ENCODE measurements at regions not wholly inside any gene's neighbourhood (a gene's known extent, or its start where the extent isn't known, plus 50 kb on each side); places are given as distances from the start of the nearest gene placed in this dataset.
"Not testable (repeated sequence)": the region's sequence is repeated elsewhere in the genome, so short reads cannot be mapped to it uniquely, and the experiment has no call there.

DNA sequence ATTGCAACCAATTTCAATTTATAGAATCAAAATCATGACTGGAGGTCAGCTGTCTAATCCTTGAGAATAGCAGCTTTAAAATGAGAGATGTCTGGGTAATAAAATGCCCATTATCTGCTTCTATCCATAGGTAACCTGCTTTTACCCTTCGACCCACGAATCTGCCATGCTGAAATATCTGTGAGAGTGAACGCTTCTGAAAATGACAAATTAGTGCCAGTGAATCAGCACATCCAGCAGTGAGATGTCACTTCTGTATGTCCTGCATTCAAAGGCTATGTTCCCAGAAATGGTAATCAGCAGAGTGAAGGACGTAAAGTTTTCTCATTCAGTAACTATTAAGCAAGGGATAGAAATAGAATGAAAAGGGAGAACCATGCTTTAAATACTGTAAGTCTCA, 532.4 kb upstream of the ITGA1 start:
- no peak for DNase-seq

DNA sequence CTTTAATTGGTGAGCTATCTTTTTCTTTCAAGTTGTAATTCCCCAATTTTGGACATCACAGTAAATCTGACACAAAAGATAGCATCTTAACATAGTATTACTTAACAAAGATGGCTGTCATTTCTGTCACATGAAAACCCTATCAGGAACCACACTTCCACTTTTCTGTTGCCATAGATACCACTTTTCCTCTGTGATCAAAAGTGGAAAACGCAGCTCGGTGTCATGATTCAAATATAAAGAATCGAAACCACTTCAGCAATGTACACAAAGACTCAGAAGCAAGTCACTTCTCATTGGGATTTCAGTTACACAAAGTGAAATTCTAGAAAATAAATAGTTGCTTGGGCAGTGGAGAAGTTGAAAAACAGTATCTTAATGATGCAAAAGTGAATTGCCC, 524.9 kb upstream of the ITGA1 start:
- no peak for DNase-seq

DNA sequence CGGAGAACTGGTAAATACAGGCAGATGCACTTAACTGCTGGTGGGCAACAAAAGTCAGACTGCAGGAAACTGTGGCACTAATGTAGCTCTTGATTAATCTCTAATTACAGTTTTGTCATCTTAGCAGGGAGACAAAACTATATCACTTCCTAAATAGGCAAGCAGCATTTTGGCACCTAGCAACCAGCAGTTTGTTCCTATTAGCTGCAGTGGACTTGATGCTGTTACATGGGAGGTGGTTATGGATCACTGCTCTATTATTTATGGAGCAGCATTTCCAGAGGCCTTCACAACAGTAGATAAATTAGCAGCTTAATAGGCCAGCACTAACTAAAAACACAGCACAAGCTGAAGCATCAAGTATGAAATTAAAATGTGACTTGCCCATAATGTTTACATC, 518.3 kb upstream of the ITGA1 start:
- no peak for DNase-seq

DNA sequence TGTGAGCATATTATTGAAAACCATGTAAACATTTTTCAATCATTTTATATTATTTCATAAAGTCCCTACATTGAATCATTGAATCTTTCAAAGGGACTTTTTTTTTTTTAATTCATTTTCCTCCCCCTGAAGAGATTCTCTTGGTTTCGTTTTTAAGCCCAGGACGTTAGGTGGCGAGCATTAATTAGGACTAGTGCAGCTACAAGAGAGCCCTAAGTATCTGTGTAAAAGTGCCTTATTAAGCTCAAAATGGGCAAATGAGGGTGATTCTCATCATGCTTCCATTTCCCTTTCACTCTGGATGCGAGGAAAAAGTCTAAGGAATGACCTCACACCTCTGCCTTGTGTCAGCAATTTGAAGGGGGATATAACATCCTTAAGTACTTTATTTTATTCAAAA, 517.9 kb upstream of the ITGA1 start:
- no peak for DNase-seq

DNA sequence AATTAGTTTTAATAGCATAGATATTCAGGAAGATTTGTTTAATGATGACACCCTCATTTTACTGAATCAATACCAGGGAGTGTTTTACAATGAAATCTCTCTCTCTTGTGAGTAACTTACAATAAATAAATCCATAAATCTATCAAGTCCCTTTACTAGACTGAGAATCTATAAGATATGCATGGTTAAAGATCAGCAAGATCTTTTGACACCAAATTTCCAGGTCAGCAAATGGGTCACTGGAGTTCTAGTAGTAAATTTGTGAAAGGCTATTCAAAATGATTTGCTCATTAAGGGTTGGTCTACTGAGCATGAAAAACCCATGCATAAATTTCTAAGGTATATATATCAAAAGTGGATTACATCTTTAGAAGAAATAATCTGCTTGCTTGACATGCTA, 512.1 kb upstream of the ITGA1 start:
- DNase-seq, result no peak

DNA sequence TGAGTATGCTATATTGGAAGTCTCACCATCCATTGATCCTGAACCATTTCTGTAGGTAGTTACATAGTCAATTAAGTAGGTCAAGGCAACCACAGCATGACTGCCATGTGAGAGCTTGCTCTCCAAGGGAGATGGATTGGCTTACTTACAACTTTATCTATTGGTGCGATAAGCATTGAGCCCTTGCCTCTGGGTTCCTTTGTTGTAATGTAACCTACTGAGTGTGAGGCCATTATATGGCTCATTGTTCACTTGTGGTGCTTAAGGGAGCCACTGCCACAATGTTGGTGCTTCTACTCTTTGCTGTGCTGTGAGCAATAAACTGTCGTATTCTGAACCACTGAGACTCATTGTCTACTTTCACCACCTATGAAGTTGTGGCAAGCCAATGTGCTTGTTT, 510.6 kb upstream of the ITGA1 start:
- no peak for DNase-seq

DNA sequence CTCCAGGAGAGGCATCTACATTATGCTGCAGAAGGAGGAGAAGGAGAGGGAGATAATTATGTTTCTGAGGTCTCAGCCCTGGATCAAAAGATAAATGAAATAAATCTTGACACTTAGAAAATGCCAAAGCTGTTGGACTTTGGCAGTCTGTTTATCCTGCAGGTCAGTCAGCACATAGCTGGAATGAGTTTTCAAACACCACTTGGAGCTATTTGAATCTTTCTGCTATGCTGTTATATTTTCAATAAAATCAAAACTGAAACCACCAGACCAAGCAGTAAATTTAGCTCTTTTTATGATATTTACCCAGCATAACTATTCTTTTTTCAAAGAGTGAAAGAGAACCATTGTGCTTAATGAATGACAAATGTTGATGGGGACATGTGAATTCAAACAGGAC, 505.1 kb upstream of the ITGA1 start:
- no peak for DNase-seq

DNA sequence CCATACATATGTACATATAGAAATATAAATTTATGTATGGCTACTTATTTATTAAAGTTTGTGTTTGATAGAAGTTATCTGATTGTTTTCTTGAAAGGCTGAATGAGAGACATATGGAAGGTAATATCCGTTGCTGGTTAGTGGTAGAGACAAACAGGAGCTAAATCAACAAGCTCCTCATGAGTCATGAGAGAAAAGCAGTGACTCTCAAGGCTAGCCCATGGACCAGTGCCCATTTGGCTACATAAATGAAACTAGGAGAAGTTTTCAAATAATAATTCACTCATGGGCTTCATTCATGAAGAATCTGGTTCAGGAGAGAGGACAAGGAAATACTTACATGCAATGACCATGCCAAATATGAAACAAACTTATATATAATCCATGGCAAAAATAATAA, 504.5 kb upstream of the ITGA1 start:
- no peak for DNase-seq

DNA sequence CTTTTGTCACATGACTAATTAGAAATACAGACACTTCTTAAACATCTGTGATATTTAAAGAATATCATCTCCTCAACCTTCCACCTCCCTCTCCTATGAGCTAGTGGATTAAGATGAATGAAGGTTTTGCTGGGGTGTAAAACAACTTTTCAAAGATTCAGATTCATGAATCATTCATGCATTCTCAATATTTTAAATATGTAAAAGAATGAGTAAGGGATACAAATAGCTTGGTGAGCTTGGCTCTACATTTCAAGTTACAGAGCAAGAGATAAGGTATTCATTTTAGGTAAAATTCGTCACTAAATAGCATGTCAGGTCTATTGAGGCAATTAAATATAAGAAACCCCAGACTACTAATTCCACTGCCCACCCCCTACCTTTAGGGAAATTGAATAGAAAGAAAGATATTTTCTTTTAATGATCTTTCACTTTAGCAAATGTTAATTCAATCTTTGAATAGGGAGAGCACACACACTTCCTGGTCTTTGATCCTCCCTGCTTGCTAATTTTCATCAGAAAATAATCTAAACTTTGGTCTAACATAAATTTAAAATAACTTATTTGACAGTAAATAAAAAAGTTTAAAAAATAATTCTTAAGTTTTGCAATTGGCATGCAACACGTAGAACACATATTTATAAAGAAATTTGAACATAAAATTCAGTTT, 486.9 kb upstream of the ITGA1 start:
- DNase-seq, result no peak

DNA sequence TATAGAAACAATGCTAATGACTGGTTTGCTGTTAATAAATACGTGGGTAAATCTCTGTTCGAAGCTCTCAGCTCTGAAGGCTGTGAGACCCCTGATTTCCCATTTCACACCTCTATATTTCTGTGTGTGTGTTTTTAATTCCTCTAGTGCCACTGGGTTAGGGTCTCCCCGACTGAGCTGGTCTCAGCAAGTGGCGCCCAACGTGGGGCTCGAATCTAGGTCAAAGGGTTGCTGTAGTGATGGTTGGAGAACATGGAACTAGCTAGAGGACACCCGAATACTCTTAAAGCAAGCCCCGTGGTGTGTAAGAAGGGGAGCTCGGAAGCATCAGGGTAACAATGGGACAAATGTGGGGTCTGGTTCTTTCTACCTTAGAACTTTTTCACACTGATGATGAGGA, 482.9 kb upstream of the ITGA1 start:
- not testable (repeated sequence) for DNase-seq

DNA sequence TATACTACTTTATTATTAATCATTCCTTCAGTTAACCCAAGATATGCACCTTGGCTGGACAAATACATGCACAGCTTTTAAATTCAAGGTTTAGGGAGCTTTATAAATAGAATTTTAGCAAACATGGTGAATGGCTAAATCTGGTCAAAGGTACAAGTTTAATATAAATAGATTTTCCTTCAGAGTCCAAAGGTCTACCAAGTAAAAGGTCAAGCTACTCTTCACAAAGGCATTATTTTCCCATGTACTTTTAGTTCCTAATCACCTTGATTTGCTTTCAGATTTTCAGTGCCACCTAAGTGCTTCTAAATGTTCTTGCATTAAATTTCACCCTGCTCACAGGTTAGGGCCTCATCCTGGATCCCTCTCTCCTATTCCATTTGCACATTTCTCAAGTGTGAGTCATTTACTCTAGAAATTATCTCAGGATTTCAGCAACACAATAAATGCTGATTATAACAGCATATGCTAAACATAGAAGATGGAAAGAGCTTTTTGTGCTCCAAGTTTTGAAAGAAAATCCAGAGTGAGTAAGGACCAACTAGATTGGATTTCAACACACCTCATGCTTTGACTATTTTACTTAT, 459.4 kb upstream of the ITGA1 start:
- no peak for DNase-seq

DNA sequence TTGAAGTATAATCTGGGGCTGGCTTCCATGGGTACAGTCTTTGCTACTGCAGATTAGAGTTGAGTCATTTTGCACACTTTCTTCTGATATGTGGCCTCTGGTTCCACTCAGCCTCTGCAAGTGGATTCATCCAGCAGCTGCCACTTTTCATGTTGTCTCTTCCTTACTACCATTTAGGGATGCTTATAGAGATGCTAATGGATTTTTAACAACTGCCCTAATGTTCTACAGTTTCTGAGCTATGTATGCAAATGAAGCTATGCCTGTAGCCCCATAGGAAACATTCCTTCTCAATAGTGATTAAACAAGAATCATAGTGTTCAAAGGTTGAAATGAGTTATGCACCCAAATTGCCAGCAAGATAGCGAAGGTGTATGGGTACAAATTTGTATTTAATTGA, 456.0 kb upstream of the ITGA1 start:
- no peak for DNase-seq

DNA sequence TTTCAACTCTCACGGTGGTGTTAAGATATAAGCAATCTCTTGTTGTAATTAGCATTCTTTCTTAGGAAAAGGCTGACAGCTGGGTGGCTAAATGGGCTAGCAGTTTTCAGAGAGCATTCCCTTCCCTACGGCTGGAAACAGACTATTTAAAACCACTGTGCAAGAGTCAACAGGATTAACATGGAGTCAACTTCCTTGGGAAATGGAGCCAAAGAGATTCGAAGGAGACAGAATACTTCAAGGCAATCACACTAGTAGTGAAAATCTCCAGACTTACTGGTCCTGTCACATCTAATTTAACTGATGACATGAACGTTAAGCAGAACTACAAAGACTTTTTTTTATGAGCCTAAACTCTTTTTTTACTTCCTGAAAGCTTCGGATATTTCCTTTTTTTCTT, 453.3 kb upstream of the ITGA1 start:
- no peak for DNase-seq

DNA sequence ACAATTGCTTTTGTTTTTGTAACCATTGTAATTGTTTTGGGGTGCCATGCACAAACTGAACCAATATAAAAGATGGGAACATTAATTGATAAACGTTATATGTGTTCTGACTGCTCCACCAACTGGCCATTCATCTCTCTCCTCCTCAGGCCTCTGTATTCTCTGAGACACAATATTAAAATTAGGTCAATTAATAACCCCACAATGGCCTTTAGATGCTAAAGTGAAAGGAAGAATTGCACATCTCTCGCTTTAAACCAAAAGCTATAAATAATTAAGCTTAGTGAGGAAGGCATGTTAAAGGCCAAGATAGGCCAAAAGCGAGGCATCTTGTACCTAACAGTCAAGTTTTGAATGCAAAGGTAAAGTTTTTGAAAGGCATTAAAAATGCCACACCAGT, 448.4 kb upstream of the ITGA1 start:
- no peak for DNase-seq

DNA sequence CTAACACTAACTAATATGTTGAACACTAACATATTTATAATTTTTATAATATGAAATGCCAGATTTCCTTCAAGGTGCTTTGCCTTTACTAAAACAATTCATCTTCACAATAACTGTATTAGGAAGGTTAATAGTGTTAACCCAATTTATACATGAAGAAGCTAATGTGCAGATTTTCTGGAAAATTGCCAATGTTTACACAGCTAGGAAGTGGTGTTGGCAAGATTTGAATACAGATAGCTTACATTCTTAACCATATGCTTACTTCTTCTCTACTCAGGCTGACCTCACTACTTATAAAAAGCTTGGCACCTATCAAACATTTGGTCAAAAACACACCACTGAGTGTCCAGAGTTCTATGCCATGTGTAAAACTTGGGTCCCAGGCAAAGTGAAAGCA, 445.4 kb upstream of the ITGA1 start:
- no peak for DNase-seq

DNA sequence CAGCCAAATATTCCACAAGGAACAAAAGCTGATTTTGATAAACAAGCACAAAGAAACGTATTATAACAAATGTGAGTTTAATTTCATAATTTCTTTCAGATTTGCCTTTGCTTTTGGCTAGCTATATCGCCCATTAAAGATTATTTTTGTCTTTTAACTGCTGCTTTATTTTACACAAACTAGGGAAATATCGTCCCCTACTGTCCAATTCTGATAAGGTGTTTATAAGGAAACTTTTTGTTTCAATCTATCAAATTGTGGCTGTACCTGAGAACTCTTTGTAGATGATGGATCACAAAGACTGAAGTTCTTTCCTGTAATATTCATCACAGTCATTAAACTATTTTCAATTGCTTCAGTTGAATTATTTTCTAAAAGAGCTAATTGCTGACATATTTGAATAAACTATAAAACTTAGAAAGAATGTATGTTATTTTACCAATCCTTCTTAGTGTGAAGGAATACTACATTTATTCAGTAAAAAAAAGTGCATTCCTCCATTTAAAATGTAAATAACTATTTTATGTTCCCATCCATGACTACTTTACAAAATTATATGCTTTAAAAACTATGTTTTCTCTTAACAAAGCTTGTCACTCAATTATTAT, 431.3 kb upstream of the ITGA1 start:
- no peak for DNase-seq

DNA sequence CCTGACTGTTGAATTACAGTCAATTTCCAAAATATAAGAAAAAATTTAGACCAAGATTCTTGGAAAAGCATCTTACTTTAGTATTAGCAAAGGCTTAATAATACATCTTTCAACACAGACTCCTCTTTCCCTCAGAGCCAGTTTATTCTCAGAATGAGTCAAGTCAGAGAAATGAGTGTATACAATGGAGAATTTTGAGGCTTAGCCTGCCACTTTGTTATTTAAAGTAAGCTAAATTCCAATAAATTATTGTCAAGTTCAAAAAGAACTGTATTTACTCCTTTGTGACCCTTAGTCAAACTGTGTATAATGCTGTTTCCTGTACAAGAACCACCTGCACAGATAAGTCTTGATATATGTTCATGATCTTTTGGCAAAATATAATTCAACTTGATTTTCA, 428.5 kb upstream of the ITGA1 start:
- no peak for DNase-seq

DNA sequence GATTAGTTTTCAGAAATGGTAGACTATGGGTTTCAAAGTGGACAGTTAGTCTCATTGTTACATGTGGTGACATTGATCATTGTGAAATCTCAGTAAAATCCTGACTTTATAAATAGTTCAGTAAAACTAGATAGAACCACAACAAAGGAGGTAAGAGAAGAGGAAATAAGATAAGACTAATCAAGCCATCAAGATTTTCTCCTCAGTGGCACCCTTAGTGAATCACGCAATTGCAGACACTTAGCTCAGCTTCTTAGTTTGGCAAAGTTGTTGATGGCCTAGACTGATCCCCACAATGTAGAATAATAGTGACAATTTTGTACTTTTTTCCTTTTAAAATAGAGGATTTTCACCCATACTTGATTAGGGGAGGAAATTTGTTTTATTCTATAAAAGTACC, 426.7 kb upstream of the ITGA1 start:
- DNase-seq, result no peak

DNA sequence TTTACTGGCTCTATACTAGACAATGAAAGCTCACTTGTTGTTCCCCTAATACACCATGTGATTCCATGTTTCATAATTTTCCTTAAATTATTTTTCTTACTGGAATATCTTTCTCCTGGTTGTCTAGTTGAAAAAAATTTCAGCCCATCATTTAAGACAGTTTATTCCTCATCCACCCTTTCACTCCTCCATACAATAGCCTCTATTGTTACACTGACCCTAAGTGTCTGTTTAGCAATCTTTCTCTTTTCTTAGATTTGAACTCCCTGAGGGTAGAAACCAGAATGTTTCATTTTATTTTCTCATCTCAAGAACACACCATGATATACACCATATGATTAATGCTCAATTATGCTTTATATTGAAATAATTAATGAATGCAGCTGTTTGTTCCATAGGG, 413.4 kb upstream of the ITGA1 start:
- no peak for DNase-seq

DNA sequence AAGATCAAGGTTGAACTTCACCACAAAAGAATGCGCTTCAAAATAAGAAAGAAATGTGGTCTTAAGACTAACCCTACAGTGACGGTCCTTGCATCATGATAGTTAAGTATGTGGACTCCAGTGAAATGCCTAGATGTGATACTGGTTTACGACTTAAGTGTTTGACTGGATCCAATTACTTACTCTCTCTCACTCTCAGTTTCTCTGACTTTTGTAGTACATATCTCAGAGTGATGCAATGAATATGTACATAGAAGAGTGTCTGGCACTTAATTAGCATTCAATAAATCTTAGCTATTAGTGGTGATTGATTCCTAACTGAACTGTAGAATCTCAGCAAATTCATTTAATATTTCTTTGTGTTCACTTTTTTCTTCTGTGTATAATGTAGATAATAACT, 411.7 kb upstream of the ITGA1 start:
- no peak for DNase-seq

DNA sequence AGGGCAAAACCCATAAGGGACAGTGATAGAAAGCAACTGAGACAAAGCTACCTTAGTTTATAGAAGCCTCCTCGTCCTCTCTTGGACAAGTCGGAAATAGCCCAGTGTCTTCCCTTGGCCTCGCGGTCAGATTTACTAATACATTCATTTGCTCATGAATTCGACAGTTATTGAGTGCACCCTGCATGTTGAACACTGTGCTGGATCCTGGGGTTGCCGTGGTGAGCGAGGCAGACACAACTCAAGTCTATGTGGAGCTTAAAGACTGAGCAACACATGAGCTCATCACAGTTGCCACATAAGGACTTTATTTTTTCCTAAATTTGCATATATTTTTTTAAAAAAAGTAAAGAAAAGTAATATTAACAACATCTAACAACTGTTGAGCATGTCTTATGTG, 411.1 kb upstream of the ITGA1 start:
- no peak for DNase-seq

DNA sequence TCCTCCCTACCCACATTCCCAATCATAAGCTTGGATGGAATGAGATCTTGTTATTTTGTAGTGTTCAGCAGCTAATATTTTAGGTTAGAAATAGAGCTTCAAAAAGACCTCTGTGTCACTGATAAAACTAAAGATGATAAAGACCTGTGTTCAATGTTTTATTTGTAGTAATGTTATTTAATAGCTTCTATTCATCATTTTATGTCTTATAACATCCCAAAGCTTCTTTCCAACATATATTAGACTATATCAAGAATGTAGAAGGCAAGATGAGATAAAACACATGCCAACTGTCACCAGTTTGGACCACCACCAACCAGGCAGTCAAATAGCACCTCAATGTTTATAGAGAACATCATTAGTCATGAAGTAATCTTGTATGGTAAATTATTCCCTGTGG, 409.5 kb upstream of the ITGA1 start:
- no peak for DNase-seq

DNA sequence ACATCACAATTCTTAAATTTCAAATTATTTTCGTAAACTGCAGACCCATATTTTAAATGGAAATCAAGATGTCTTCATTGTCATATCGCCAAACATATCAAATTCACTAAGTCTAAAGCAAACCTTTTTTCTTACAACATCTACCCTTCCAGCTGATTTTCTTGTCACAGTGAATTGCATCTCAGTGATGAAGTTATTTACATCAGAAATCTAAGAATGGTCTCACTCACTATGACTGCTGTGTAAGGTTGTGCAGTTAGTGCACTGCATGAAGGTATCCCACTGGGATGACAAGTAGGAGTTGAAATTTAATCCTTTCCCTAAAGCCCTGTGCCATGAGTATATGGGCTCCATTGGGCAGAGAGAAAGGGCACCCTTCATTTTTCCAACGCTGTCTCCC, 399.4 kb upstream of the ITGA1 start:
- DNase-seq, result no peak

DNA sequence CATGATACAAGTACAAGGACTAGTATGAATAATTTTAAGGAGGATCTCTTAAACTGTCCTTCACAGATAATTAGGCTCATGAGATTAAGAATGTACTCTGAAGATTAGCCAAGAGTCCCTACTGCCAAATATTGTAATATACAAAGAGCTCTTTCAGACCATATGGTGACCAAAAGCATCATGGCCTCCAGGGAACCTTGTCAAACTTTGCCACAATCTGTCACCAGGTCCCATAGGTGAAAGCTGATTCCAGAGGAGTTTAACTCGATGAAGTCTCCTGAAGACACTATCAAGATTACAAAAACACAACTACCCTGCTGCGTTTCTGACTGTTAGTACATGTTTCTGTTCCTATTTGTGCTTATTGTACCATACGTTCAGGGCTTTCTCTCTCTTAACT, 395.4 kb upstream of the ITGA1 start:
- DNase-seq, result no peak

DNA sequence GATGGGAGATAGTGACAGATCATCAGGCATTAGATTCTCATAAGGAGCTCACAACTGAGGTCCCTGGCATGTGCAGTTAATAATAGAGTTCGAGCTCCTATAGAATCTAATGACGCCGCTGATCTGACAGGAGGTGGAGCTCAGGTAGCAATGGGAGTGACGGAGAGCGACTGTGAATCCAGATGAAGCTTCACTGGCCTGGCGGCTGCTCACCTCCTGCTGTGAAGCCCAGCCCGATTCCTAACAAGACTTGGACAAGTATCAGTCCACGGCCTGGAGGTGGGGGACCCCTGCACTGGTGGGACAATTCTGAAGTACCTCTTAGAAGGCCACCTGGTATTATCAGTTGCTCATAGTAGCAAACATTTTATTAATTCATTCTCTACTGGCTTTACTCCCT, 377.9 kb upstream of the ITGA1 start:
- DNase-seq, result no peak
